RCC 7860 (cell line): ENCODE measurements at regions not wholly inside any gene's neighbourhood (a gene's known extent, or its start where the extent isn't known, plus 50 kb on each side); places are given as distances from the start of the nearest gene placed in this dataset.

ENCODE experiments used
- DNase-seq: peaks from one replicate; pipeline ENCODE4 v3.0.0-alpha.2; 2015; ENCODE audit warnings: low spot score
- FAIRE-seq: peaks from 2 replicates; lab custom pipeline; 2012; peaks lifted over from hg19 to GRCh38; lab: Jason Lieb, UNC

- no peak for FAIRE-seq
- DNase-seq, result no peak
Observed at GRCh38 chr2:125837128-125837527, 818.8 kb upstream of the GYPC start.

- DNase-seq (no peak), FAIRE-seq (no peak)
Observed at GRCh38 chr2:125837611-125838010, 818.3 kb upstream of the GYPC start.

- FAIRE-seq (no peak), DNase-seq (no peak)
Observed at GRCh38 chr2:125839945-125840344, 816.0 kb upstream of the GYPC start.

DNA sequence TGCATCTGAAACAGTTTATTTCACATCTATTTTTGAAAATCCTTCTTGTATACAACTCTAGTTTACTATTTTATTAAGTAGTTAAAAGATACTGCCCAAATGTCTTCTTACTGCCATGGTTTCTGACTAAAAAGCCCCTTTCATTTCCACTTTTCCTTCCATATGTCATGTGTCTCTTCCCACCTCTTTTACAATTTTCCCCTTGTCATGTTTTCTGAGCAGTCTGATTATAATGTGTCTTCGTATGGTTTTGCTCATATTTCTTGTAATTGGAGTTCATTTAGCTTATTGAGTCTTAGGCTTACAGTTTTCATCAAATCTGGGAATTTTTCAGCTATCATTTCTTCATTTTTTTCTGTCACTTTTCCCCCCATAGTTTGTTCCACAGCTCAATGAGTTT, 813.9 kb upstream of the GYPC start:
- FAIRE-seq (no peak), DNase-seq (no peak)

DNA sequence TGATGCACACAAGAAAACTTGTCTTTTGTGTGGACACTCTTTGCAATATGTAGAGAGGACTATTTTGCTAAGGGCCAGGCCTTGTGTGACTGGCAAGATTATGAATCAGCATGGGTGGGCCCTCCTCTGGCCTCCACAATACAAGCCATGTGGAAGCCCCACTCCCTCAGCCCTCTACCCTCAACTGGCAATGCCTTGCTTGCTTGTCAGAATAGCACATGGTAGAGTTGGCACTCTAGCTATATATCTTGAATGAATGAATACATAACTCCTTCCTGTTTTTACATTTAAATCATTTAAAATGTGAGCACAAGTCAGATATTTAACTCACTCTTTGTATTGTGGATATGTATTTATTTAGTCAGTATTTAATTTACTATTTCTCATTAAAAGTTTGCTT, 805.4 kb upstream of the GYPC start:
- DNase-seq (no peak), FAIRE-seq (no peak)

DNA sequence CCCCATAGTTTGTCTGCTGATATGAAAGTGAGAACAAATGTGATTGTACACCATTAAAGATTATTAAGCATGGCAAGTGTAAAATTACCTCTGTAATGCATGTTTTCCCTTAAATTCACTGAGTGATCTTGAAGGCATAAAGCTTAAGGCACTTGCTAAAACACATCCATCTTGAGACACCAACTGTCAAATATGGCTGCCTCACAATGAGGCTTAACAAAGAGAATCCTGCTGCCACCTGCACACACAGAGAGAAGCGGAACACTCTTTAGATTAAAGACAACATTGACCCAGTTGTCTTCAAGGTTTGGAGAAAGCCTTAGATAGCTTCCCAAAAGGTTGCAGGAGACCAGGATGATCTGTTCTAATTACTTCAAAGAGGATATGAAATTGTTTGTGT, 803.6 kb upstream of the GYPC start:
- DNase-seq (no peak), FAIRE-seq (no peak)

DNA sequence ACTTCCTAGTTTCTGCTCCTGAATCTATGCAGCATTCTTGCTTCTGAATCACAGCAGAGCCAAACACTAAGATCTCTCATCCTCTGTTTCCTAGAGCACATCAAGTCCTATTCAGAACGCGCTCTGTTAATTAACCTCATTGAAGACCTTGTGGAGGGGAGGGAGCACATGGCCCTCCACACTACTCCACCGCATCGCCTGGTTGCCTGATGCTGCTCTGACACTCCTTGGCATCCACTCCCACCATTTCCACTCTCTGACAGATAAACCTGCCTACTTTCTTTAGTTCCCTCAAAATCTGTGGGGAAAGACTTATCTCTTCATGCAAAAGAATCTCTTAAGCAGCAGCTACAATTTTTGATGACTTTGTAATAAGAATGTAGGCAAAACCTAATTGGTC, 802.3 kb upstream of the GYPC start:
- no peak for FAIRE-seq
- DNase-seq, result no peak

GRCh38 chr2:125855204-125855603, 800.8 kb upstream of the GYPC start:
- DNase-seq, result no peak
- FAIRE-seq, result no peak

GRCh38 chr2:125857971-125858794, 797.8 kb upstream of the GYPC start:
- FAIRE-seq, result no peak

GRCh38 chr2:125861461-125861860, 794.5 kb upstream of the GYPC start:
- DNase-seq (no peak), FAIRE-seq (no peak)

More at GRCh38 chr2:125857971-125858794, 797.8 kb upstream of the GYPC start:
- no peak for DNase-seq

GRCh38 chr2:125867908-125868307, 788.0 kb upstream of the GYPC start:
- DNase-seq (no peak), FAIRE-seq (no peak)

- no peak for DNase-seq
- FAIRE-seq, result no peak
Observed at GRCh38 chr2:125870264-125870663, 785.7 kb upstream of the GYPC start.

GRCh38 chr2:125870746-125871145, 785.2 kb upstream of the GYPC start:
- FAIRE-seq (no peak), DNase-seq (no peak)

DNA sequence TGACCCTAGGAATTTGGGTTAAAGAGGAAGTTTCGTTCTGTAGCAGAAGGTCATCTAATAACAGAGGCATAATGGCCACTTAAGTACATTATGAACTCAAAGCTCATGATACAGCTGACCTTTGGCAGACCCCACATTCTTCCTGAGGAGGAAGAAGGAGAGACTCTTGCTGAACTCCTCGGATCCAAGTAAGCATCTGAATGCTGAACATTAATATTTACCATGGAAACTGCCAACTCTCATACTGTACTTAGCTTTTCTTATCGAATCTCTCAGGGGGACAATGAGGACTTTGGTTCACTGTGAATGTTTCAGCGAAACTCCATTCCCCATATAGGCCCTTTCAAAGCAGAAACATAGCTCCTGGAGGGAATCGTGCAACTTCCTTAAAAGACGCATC, 781.4 kb upstream of the GYPC start:
- no peak for DNase-seq
- no peak for FAIRE-seq

- DNase-seq, result no peak
- FAIRE-seq, result no peak
Observed at GRCh38 chr2:125885340-125885739, 770.6 kb upstream of the GYPC start.

DNA sequence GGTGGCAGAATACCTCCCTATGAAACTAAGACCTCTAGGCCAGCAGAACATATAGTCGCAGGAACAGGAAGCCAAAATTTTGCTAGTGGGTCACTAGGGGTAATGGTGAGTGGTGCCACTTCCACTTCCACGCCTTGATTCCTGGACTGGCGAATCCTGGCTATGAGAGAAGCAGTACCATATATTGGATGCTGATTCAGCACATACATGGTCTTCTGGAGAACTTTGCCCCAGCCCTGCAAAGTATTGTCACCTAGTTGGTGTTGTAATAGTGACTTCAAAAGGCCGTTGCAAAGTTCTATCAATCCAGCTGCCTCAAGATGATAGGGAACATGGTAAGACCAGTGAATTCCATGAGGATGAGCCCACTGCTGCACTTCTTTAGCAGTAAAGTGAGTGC, 769.8 kb upstream of the GYPC start:
- DNase-seq (no peak), FAIRE-seq (no peak)

DNA sequence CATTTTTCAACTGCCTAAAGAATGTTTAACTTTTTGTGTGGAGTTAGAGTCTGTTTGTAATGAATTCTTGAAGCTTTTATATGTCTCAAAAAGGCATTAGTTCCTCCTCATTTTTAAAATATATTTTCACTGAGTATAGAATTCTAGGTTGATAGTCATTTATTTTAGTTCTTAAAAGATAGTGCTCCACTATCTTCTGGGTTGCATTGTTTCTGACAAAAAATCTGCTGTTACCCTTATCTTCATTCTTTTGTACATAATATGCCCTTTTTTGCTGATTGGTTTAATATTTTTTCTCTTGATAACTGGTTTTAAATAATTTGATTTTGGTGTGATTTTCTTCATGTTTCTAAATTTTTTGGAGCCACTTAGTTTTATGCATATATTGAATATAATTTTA, 754.7 kb upstream of the GYPC start:
- no peak for FAIRE-seq
- no peak for DNase-seq

DNA sequence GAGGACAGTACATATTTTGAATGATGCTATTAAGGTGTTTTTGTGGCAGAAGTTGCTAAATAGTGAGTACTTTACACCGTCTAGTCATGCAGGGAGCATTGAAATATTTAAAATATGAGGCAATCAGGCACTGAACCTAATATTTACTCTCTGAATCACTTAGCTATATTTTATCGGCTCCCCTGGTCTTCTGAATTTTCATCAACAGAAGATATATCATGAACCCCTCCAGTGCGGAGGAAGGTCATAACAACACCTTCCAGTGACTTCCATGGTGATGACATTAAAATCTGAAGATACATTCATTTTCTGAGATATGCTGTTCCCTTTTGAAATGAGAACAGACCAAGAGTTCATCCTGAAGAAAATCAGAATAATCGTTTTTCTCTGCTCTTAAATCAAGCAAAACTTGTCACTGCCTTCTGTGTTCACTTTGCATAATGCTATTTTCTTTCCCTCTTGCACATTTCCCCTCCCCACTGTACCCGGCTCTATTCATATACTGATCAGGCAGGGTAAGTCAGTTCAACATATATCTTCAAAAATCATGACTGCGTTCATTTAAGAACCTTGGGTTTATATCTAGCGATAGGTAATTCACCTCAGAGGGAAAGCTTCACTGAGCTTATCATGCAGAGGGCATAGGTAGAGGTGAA, 729.9 kb upstream of the GYPC start:
- no peak for FAIRE-seq
- no peak for DNase-seq

GRCh38 chr2:125935559-125935958, 720.4 kb upstream of the GYPC start:
- DNase-seq (no peak), FAIRE-seq (no peak)

DNA sequence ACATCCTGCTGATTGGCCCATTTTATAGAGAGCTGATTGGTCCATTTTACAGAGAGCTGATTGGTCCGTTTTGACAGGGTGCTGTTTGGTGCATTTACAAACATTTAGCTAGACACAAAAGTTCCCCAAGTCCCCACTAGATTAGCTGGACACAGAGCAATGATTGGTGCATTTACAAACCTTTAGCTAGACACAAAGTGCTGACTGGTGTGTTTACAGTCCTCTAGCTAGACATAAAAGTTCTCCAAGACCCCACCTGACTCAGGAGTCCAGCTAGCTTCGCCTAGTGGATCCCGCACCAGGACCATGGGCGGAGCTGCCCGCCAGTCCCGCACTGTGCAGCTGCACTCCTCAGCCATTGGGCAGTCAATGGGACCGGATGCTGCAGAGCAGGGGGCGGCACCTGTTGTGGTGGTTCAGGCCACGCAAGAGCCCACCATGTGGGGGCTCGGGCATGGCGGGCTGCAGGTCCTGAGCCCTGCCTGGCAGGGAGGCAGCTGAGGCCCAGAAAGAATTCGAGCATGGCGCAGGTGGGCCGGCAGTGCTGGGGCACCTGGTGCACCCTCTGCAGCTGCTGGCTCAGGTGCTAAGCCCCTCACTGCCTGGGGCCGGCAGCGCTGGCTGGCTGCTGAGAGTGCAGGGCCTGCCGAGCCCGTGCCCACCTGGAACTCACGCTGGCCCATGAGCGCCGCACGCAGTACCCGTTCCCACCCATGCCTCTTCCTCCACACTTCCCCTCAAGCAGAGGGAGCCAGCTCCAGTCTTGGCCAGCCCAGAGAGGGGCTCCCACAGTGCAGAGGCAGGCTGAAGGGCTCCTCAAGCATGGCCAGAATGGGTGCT, 713.2 kb upstream of the GYPC start:
- FAIRE-seq (no peak), DNase-seq (no peak)

DNA sequence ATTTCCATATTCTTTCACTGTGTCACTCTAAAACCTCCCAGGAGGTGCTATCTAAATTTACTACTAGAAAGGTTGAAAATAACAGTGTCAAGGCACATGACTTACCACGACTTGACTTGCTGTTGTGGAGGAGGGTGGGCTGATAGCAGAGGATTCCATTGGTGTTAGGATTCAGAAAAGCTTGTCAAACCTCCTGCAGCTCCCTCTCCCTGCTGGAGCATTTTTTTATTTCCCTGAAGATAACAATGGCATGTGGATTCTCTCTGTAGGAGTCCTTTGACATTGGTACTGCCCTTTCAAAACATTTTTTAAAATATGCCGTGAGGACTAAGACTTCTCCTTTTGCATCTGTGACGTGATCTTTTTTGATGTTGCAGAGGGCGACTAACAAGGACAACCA, 696.9 kb upstream of the GYPC start:
- DNase-seq, result no peak

DNA sequence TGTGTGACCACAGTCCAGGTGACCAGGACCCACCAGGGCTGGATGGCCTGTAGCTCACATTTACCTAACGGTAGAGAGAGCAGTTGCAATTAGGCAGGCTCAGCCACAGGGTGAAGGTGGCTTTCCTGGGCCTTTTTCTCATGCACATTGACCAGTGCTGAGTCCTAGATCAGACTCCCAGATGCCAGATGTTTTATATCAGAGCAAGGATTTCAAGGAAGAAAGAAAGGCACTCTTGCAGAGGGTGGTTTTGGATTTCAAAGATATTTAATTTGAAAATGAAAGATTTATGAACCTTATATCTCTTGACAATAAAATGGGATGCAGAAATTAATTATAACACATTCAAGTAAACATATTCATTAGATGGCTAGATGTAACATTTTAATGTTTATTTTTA, 694.2 kb upstream of the GYPC start:
- DNase-seq (no peak), FAIRE-seq (no peak)

More for the DNA sequence above, 696.9 kb upstream of the GYPC start:
- no peak for FAIRE-seq
